ENCODE measurements at regions not wholly inside any gene's neighbourhood (a gene's known extent, or its start where the extent isn't known, plus 50 kb on each side); places are given as distances from the start of the nearest gene placed in this dataset.

DNA sequence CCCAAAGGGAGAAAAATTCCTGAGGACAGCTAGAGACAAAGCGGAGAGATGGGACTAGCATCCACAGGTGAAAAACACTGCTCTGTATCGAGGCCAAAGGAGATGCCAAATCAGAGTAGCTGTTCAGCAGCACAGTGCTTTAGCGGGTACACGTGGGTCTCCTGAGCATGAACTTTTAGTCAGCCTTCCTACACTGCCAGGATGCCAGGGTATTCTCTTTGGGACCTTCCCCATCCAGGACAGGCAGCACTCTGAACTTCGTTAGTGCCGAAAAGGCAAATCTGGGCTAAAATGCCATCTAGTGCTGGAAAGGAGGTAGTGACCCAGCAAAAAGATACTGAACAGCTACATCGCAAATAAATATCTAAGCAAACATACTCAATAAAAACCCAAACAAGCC, 64.9 kb downstream of the C6orf58 start:
- H3K4me3 ChIP-seq (replicated peaks; ENCODE audit: low read depth, low read length): no peak overlapping the region
- TF ChIP-seq, protein P1, sequence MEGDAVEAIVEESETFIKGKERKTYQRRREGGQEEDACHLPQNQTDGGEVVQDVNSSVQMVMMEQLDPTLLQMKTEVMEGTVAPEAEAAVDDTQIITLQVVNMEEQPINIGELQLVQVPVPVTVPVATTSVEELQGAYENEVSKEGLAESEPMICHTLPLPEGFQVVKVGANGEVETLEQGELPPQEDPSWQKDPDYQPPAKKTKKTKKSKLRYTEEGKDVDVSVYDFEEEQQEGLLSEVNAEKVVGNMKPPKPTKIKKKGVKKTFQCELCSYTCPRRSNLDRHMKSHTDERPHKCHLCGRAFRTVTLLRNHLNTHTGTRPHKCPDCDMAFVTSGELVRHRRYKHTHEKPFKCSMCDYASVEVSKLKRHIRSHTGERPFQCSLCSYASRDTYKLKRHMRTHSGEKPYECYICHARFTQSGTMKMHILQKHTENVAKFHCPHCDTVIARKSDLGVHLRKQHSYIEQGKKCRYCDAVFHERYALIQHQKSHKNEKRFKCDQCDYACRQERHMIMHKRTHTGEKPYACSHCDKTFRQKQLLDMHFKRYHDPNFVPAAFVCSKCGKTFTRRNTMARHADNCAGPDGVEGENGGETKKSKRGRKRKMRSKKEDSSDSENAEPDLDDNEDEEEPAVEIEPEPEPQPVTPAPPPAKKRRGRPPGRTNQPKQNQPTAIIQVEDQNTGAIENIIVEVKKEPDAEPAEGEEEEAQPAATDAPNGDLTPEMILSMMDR (IDR thresholded peaks at IDR 0.05; ENCODE audit: low read depth, low read length, missing control alignments): peak; percentile 69
- peak; percentile 20 for DNase-seq (ENCODE audit: extremely low read depth, low read depth)

Data from HFF-Myc (cell line).